ENCODE measurements at regions not wholly inside any gene's neighbourhood (a gene's known extent, or its start where the extent isn't known, plus 50 kb on each side); places are given as distances from the start of the nearest gene placed in this dataset.

GRCh38 chr13:108463340-108463739 lies 166.1 kb upstream of the MYO16 start:
- Mint-ChIP-seq H3K27me3 (ENCODE audit: low read depth) (no peaks in the 10 kb centered on the region; the same call in 1 of the 2 replicates), H3K9me3 (peaks cover 2 to 3% of the 10 kb centered on the region in 2 experiments; a peak in 2 of 5 replicates), H3K36me3 (ENCODE audit: insufficient read depth in 1 of 3, low read depth in 3 of 3) (no peaks in the 10 kb centered on the region), H3K27ac (no peak overlapping the region), H3K4me3 (no peak overlapping the region), H3K4me1 (no peaks in the 10 kb centered on the region)
- H2BK20ac ChIP-seq (ENCODE audit: low read depth, low read length, poor library complexity, severe bottlenecking): no peak overlapping the region
- H2BK5ac ChIP-seq (ENCODE audit: insufficient read length, low read length): no peak overlapping the region
- no peak overlapping the region for H3K14ac ChIP-seq (ENCODE audit: insufficient read depth, low read length)
- H4K5ac ChIP-seq (ENCODE audit: insufficient read length, low read depth, low read length): no peak overlapping the region
- no peaks in the 10 kb centered on the region for H3K79me1 ChIP-seq (ENCODE audit: insufficient read depth, low read depth, low read length, poor library complexity, severe bottlenecking)
- H2BK15ac ChIP-seq (ENCODE audit: low read depth, low read length): no peak overlapping the region
- no peak overlapping the region for H3K4ac ChIP-seq (ENCODE audit: low read depth, low read length)
- H3K9me3 ChIP-seq (ENCODE audit: control insufficient read depth, low read depth, low read length): no peaks in the 10 kb centered on the region
- H3K23me2 ChIP-seq (ENCODE audit: insufficient read length, low read depth, low read length, poor library complexity, severe bottlenecking): no peaks in the 10 kb centered on the region
- no peaks in the 10 kb centered on the region for H4K20me1 ChIP-seq (ENCODE audit: control insufficient read depth, insufficient read depth, insufficient read length)
- no peak overlapping the region for H3K23ac ChIP-seq (ENCODE audit: insufficient read length, low read depth, low read length)
- no peak overlapping the region for H2BK12ac ChIP-seq (ENCODE audit: insufficient read length, low read depth, low read length)
- no peaks in the 10 kb centered on the region for H3K4me1 ChIP-seq (ENCODE audit: insufficient read depth, low read length)
- no peak overlapping the region for H4K91ac ChIP-seq (ENCODE audit: insufficient read length, low read depth, low read length)
- WGBS (ENCODE audit: extremely low coverage, insufficient read length, low lambda C conversion rate): no CpG with 5 or more reads among the region's 3 CpGs
- no peaks in the 10 kb centered on the region for H3K79me2 ChIP-seq (ENCODE audit: insufficient read depth, low read length)
- H3K27ac ChIP-seq (ENCODE audit: insufficient read length, low read depth, low read length): no peak overlapping the region
- H4K8ac ChIP-seq (replicated peaks; ENCODE audit: insufficient read length, low read depth, low read length): no peak overlapping the region
- H2BK120ac ChIP-seq (ENCODE audit: low read depth, low read length, poor library complexity, severe bottlenecking): no peak overlapping the region
- no peak overlapping the region for H3T11ph ChIP-seq (ENCODE audit: low read length)
- no peaks in the 10 kb centered on the region for H3K27me3 ChIP-seq (ENCODE audit: insufficient read depth, low read length)
- H2AK5ac ChIP-seq (ENCODE audit: insufficient read length, low read length): no peak overlapping the region
- H3K4me2 ChIP-seq (ENCODE audit: insufficient read depth, insufficient read length, low read length): no peak overlapping the region
- DNase-seq: no peak
- no peak overlapping the region for H3K18ac ChIP-seq (ENCODE audit: insufficient read length, low read depth, low read length)
- H2AFZ ChIP-seq (ENCODE audit: low read length): no peak overlapping the region
- H3K9ac ChIP-seq (ENCODE audit: extremely low read depth, insufficient read length, low read length): no peak overlapping the region
- no peak overlapping the region for H3K56ac ChIP-seq (ENCODE audit: insufficient read length, low read depth, low read length)
- no peak for TF ChIP-seq CTCF (conservative IDR thresholded peaks at IDR 0.05)
